ENCODE measurements at regions not wholly inside any gene's neighbourhood (a gene's known extent, or its start where the extent isn't known, plus 50 kb on each side); places are given as distances from the start of the nearest gene placed in this dataset.
"Not testable (repeated sequence)": the region's sequence is repeated elsewhere in the genome, so short reads cannot be mapped to it uniquely, and the experiment has no call there.

- TF ChIP-seq CTCF (optimal IDR thresholded peaks at IDR 0.05 in 1 of 3, IDR thresholded peaks at IDR 0.05 in 1 of 3, conservative IDR thresholded peaks at IDR 0.05 in 1 of 3; ENCODE audit: extremely low read depth in 1 of 3, insufficient read depth in 2 of 3, low read length in 3 of 3); EZH2 (IDR thresholded peaks at IDR 0.05; ENCODE audit: low read length): not testable (repeated sequence)
Observed at GRCh38 chr4:4090720-4091119, 136.0 kb downstream of the OTOP1 start.
